CD4-positive, CD25-positive, alpha-beta regulatory T cell (primary cell): ENCODE measurements at regions not wholly inside any gene's neighbourhood (a gene's known extent, or its start where the extent isn't known, plus 50 kb on each side); places are given as distances from the start of the nearest gene placed in this dataset.
A peak's percentile ranks its signal among the peaks of the same experiment; 100 is the strongest.

Experiments
- ATAC-seq, 2 donors: fragments of 150-1000 bp; cut with Tn5 transposase; one replicate each; pipeline ENCODE4 v1.10.0; 2021; ENCODE audit warnings: low read depth in 2 of 2, moderate number of reproducible peaks in 2 of 2, moderate library complexity in 1 of 2
- DNase-seq, 3 donors: peaks; one replicate each; pipeline versions ENCODE4 v3.0.0 to v3.0.0-alpha.2; 2012 to 2022; ENCODE audit warnings: mixed read lengths in 1 of 3
- H3K27ac ChIP-seq: one replicate; pipeline ENCODE4 v1.7.0; 2013; ENCODE audit warnings: mild to moderate bottlenecking, low read length; ENCODE audit not compliant: insufficient read depth, poor library complexity, severe bottlenecking
- H3K27me3 ChIP-seq: one replicate; pipeline ENCODE4 v1.7.0; 2013; ENCODE audit warnings: low read length; ENCODE audit not compliant: control insufficient read depth, insufficient read depth
- H3K36me3 ChIP-seq: one replicate; pipeline ENCODE4 v1.7.0; 2013; ENCODE audit warnings: mild to moderate bottlenecking, low read length, moderate library complexity; ENCODE audit not compliant: control insufficient read depth, insufficient read depth
- H3K4me1 ChIP-seq: 2 replicates; pipeline ENCODE4 v1.7.0; 2013; ENCODE audit warnings: mild to moderate bottlenecking, low read length; ENCODE audit not compliant: insufficient read depth, control insufficient read depth, poor library complexity, severe bottlenecking
- H3K4me3 ChIP-seq: one replicate; pipeline ENCODE4 v1.7.0; 2013; ENCODE audit warnings: low read depth, mild to moderate bottlenecking, low read length, moderate library complexity
- H3K9me3 ChIP-seq, 2 experiments: 1 replicate in 1 of 2; 2 replicates in 1 of 2; pipeline ENCODE4 v1.7.0; 2013; ENCODE audit warnings: low read length in 2 of 2, mild to moderate bottlenecking in 1 of 2, moderate library complexity in 1 of 2; ENCODE audit not compliant: control insufficient read depth in 2 of 2
- H3K27ac Mint-ChIP-seq, 3 donors: one replicate each; pipeline ENCODE4 v1.8.0; 2020 to 2022; ENCODE audit warnings: mild to moderate bottlenecking in 3 of 3, mixed read lengths in 3 of 3, moderate library complexity in 2 of 3
- H3K27me3 Mint-ChIP-seq: one replicate; pipeline ENCODE4 v1.8.0; 2022; ENCODE audit warnings: mild to moderate bottlenecking, mixed read lengths
- H3K36me3 Mint-ChIP-seq: one replicate; pipeline ENCODE4 v1.8.0; 2020; ENCODE audit warnings: mixed read lengths
- H3K4me1 Mint-ChIP-seq, 4 donors: one replicate each; pipeline ENCODE4 v1.8.0; 2020 to 2022; ENCODE audit warnings: mixed read lengths in 4 of 4, mild to moderate bottlenecking in 1 of 4
- H3K4me3 Mint-ChIP-seq, 4 donors: one replicate each; pipeline ENCODE4 v1.8.0; 2020 to 2022; ENCODE audit warnings: mild to moderate bottlenecking in 4 of 4, mixed read lengths in 4 of 4, moderate library complexity in 3 of 4
- H3K9me3 Mint-ChIP-seq, 7 donors: one replicate each; pipeline ENCODE4 v1.8.0; 2020 to 2022; ENCODE audit warnings: mixed read lengths in 7 of 7, mild to moderate bottlenecking in 3 of 7, moderate library complexity in 2 of 7

DNA sequence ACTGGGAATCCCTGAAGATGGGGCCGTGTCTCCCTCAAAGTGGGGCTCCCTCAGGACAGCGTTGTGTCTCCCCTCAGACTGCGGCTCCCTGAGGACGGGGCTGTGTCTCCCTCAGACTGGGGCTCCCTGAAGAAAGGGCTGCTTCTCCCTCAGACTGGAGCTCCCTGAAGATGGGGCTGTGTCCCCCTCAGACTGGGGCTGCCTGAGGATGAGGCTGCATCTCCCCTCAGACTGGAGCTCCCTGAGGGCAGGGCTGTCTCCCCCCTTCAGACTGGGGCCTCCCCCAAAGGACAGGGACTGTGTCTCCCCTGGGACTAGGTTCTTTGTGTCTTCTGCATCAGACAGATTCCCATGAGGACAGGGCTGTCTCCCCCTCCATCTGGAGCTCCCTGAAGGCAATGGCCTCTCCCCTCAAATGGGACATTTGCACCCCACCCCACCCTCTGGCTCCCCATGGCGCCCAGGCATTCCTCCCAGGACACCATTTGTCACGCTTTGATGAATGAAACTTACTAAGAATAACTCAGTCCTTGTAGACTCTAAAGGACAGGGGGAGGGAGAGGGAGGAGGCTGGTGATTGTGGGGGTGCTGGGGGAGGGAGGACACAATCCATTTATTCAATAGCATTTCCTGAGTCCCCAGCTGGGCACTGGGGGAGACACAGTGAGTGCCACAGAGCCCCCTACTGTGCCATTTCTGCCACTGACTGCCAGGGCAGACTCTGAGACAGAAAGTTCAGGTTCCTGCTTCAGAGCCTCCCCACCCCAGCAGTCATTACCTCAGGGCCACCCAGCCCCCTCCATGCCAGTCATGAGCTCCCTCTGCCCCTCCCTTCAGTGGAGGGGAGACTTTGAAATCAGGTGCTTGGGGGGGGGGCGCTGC lies 122.4 kb downstream of the MRPL14 start:
- H3K9me3 ChIP-seq: no peaks in the 10 kb centered on the region
- ATAC-seq: no peak
- peaks cover 18% of the 10 kb centered on the region for H3K4me1 ChIP-seq
- peaks cover 0 to 19% (median 8%) of the 10 kb centered on the region in 4 donors for H3K4me1 Mint-ChIP-seq
- H3K4me3 ChIP-seq: no peak overlapping the region
- peaks cover 3% of the 10 kb centered on the region for H3K36me3 Mint-ChIP-seq
- no peak overlapping the region for H3K27ac Mint-ChIP-seq
- no peaks in the 10 kb centered on the region for H3K36me3 ChIP-seq
- H3K27ac ChIP-seq: no peak overlapping the region
- peak in 1 of 3 donors; percentile 13 for DNase-seq
- peak overlapping the region in 1 of 4 donors; percentile 11 for H3K4me3 Mint-ChIP-seq
- peaks cover 9% of the 10 kb centered on the region for H3K27me3 ChIP-seq
- H3K27me3 Mint-ChIP-seq: peaks cover 47% of the 10 kb centered on the region
- H3K9me3 Mint-ChIP-seq: peaks cover 0 to 2% (median 0%) of the 10 kb centered on the region in 7 donors

DNA sequence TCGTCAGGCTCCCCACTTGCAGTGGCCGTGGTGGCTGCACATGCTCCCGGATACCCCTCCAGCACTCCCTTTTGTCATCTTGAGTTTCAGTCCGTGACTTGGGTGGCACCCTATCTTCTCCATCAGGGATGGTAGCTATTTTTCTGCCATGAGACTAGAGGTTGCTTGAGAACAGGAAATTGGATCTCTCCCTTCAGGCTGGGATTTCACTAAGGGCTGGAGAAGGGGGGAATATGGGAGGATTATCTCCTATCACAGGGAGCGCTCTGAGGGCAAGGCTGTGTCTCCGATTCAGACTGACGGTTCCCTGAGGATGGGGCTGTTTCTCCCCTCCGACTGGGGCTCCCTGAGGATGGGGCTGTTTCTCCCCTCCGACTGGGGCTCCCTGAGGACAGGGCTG lies 123.1 kb downstream of the MRPL14 start:
- Mint-ChIP-seq H3K27ac (no peak overlapping the region), H3K4me1 (peaks cover 0 to 19% (median 8%) of the 10 kb centered on the region in 4 donors), H3K36me3 (peaks cover 3% of the 10 kb centered on the region), H3K9me3 (peaks cover 0 to 4% (median 0%) of the 10 kb centered on the region in 7 donors), H3K4me3 (peak overlapping the region in 1 of 4 donors; percentile 72), H3K27me3 (peaks cover 47% of the 10 kb centered on the region)
- H3K27me3 ChIP-seq: peaks cover 9% of the 10 kb centered on the region
- peaks cover 18% of the 10 kb centered on the region for H3K4me1 ChIP-seq
- H3K9me3 ChIP-seq: no peaks in the 10 kb centered on the region
- H3K4me3 ChIP-seq: no peak overlapping the region
- H3K36me3 ChIP-seq: no peaks in the 10 kb centered on the region
- no peak for DNase-seq
- H3K27ac ChIP-seq: no peak overlapping the region
- no peak for ATAC-seq

DNA sequence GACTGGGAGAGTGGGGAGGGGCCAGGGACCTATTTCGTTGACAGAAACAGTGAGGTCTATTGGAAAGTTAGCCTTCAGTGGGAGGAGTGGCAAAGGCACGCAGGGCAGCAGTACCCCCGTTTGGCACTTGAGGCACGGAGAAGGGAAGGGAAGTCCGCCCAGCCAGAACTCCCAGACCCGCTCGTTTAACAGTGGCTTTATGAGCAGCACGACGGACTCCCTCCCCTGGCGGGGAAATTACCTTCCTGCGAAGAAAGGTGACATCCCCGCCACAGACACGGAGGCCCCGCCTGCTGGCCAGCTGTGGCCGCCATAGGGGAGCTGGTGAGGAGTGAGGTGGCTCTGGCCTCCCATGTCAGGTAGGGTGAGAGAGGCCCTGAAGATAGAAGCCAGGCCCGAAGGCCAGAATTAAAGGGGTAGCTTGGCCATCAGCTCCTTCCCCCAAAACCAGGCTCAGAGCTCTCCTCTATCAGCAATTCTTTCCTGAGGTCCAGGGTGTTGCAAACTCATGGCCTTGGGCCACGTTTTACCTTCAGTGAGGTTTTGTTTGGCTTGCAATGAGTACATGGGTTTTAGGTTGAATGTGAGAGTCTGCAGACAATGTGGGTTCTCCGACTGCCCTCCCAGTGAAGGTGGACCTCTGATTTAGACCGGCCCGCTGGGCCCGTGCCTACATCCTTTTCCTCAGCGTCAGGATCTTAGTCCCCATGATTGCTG lies 123.7 kb downstream of the MRPL14 start:
- Mint-ChIP-seq H3K4me1 (peaks cover 0 to 19% (median 8%) of the 10 kb centered on the region in 4 donors), H3K4me3 (peak overlapping the region in 2 of 4 donors; percentile 63 to 72), H3K27me3 (peaks cover 52% of the 10 kb centered on the region), H3K27ac (no peak overlapping the region), H3K36me3 (peaks cover 3% of the 10 kb centered on the region), H3K9me3 (peaks cover 0 to 4% (median 0%) of the 10 kb centered on the region in 7 donors)
- Histone ChIP-seq H3K4me1 (peaks cover 18% of the 10 kb centered on the region), H3K27me3 (peaks cover 9% of the 10 kb centered on the region), H3K27ac (no peak overlapping the region), H3K4me3 (no peak overlapping the region), H3K36me3 (no peaks in the 10 kb centered on the region), H3K9me3 (no peaks in the 10 kb centered on the region)
- DNase-seq (no peak), ATAC-seq (no peak)

DNA sequence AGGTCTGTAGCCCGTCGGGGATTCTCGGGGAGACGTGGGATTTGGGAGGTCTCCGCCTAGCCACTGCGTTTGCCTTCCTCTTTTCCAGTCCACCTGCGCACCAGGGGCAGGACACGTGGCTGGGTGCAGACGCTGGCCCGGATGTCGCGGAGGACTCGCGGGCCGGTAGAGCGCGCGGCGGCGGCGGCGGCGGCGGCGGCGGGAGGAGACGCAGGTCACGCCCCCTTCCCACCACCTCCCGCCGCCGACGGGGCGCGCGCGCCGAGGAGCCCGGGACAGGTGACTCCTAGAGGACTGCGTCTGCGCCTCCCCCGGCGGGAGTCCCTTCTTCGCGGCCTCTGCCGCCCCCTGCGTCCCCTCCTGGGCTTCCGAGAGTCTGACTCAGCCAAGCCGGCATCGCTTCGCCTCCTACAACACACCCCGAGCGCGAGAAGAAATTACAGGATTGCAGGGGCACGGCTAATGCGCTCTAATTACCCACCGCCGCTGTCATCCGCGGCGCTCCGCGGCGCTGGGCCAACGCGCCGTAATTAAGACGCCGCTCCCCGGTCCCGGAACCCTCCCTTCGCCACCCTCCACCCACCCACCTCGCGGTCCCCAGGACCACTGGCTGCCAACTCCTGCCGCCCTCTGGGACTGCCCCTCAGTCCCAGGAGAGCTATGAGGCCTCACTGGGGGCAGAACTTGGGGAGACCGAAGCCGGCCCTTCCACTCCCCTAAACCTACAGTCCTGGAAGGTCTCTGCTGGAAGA lies 124.5 kb downstream of the MRPL14 start:
- no peak overlapping the region for H3K4me3 ChIP-seq
- Mint-ChIP-seq H3K27me3 (peaks cover 50% of the 10 kb centered on the region), H3K27ac (no peak overlapping the region)

DNA sequence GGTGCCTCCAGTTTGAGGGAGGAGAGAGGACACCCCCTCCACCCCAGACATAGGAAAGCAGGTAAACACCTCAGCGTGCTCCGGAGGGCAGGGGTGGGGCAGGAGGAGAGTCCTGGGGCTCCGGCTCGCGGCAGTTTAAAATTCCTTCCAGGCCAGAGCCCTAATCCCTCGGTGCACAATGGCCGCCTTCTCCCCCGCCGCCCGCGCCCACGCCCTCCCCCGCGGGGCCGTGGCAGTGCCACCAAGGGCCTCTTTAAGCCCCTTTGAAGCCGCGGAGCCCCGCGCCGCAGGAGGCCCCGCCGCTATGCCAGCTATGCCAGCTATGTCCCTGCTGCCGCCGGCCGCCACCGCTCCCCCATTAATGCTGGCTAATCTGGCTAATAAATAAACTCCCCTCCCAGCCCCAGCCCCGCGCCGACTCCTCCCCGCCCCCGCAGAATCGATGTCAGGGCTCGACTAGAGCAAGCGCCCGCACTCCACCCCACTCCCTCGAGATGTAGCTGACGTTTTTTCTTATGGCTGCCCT lies 125.1 kb downstream of the MRPL14 start:
- peaks cover 47% of the 10 kb centered on the region for H3K27me3 Mint-ChIP-seq

More for the DNA sequence above, 124.5 kb downstream of the MRPL14 start:
- H3K4me1 ChIP-seq: peaks cover 18% of the 10 kb centered on the region
- H3K27ac ChIP-seq: no peak overlapping the region
- Mint-ChIP-seq H3K36me3 (peaks cover 3% of the 10 kb centered on the region), H3K4me1 (peaks cover 0 to 19% (median 8%) of the 10 kb centered on the region in 4 donors), H3K9me3 (peaks cover 0 to 4% (median 0%) of the 10 kb centered on the region in 7 donors), H3K4me3 (peak overlapping the region in 3 of 4 donors; percentile 63 to 78 (median 72))
- DNase-seq (peak; percentile 22 to 55 (median 31)), ATAC-seq (peak; percentile 44 to 66)
- H3K27me3 ChIP-seq: peaks cover 9% of the 10 kb centered on the region
- H3K9me3 ChIP-seq: no peaks in the 10 kb centered on the region
- no peaks in the 10 kb centered on the region for H3K36me3 ChIP-seq

DNA sequence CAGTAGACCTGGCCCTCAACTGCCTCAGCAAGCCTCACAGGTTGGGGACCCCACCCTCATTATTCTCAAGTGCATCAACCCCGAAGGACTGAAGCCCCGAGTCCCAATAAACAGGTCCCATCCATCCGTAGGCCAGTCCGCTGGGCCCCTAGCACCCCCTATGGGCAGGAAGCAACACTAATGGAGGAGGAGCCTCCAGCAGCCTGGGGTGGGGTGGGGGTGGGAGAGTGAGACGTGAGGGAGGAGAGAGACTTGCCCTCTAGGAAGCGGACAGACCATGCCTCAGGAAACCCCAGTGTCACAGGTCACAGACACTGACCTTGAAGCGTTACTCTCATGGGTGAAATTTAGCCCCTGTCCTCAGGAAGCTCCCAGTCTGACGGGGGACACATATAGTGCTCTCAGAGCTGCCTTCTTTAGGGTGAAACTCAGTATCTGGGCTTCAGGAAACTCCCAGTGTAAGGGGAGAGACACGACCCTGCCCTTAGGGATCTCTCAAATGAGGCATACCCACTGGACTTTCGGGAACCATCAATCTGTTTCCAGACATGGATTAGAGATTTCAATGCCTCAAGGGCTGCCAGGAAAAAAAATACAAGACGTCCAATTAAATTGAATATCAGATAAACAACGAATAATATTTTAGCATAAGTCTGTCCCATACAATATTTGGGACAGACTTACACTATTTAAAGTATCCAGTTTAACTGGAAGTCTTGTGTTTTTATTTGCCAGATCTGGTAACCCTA lies 125.8 kb downstream of the MRPL14 start:
- peak overlapping the region in 1 of 3 donors; percentile 14 for H3K27ac Mint-ChIP-seq
- peaks cover 0 to 4% (median 0%) of the 10 kb centered on the region in 7 donors for H3K9me3 Mint-ChIP-seq
- Histone ChIP-seq H3K27me3 (peaks cover 9% of the 10 kb centered on the region), H3K27ac (no peak overlapping the region), H3K36me3 (no peaks in the 10 kb centered on the region), H3K4me1 (peaks cover 18% of the 10 kb centered on the region), H3K4me3 (no peak overlapping the region), H3K9me3 (no peaks in the 10 kb centered on the region)
- ATAC-seq: no peak
- H3K4me3 Mint-ChIP-seq: peak overlapping the region in 3 of 4 donors; percentile 23 to 67 (median 44)
- peaks cover 47% of the 10 kb centered on the region for H3K27me3 Mint-ChIP-seq
- peaks cover 0 to 19% (median 8%) of the 10 kb centered on the region in 4 donors for H3K4me1 Mint-ChIP-seq
- H3K36me3 Mint-ChIP-seq: peaks cover 3% of the 10 kb centered on the region
- peak in 1 of 3 donors; percentile 8 for DNase-seq

More for the DNA sequence above, 125.1 kb downstream of the MRPL14 start:
- Mint-ChIP-seq H3K27ac (no peak overlapping the region), H3K36me3 (peaks cover 3% of the 10 kb centered on the region), H3K4me1 (peaks cover 0 to 19% (median 8%) of the 10 kb centered on the region in 4 donors), H3K4me3 (peak overlapping the region in 2 of 4 donors; percentile 50 to 68), H3K9me3 (peaks cover 0 to 4% (median 0%) of the 10 kb centered on the region in 7 donors)
- no peak overlapping the region for H3K27ac ChIP-seq
- H3K36me3 ChIP-seq: no peaks in the 10 kb centered on the region
- H3K4me1 ChIP-seq: peaks cover 18% of the 10 kb centered on the region
- H3K4me3 ChIP-seq: no peak overlapping the region
- DNase-seq: no peak
- H3K9me3 ChIP-seq: no peaks in the 10 kb centered on the region
- peak in 1 of 2 donors; percentile 7 for ATAC-seq
- H3K27me3 ChIP-seq: peaks cover 9% of the 10 kb centered on the region
